B cell (primary cell): ENCODE measurements at regions not wholly inside any gene's neighbourhood (a gene's known extent, or its start where the extent isn't known, plus 50 kb on each side); places are given as distances from the start of the nearest gene placed in this dataset.

Source experiments
- CTCF ChIP-seq: fragments of 200-600 bp; IDR thresholded peaks from one replicate; pipeline ENCODE4 v1.8.0; 2022; ENCODE audit warnings: antibody characterized with exemption, mild to moderate bottlenecking
- EZH2 ChIP-seq: IDR thresholded peaks from 2 replicates; pipeline ENCODE4 v1.6.1; 2012; ENCODE audit warnings: borderline replicate concordance, low read depth, mild to moderate bottlenecking, moderate library complexity, low read length; ENCODE audit not compliant: insufficient read depth, poor library complexity, severe bottlenecking

- no peak for TF ChIP-seq CTCF
- TF ChIP-seq EZH2: no peak
These were observed 424.7 kb downstream of the MMUT start for GRCh38 chr6:49038294-49038822.
